Trophoblast cell (in vitro differentiated cells and primary cell): ENCODE measurements at regions not wholly inside any gene's neighbourhood (a gene's known extent, or its start where the extent isn't known, plus 50 kb on each side); places are given as distances from the start of the nearest gene placed in this dataset.

ENCODE experiments used
- DNase-seq, 2 donors: peaks; one replicate each; pipeline ENCODE4 v3.0.0-alpha.2; 2016
- H2AFZ ChIP-seq: 2 replicates; pipeline ENCODE4 v1.6.1; 2013; ENCODE audit warnings: low read length, moderate library complexity, mild to moderate bottlenecking; ENCODE audit not compliant: insufficient read depth, poor library complexity
- H2AK5ac ChIP-seq: 2 replicates; pipeline ENCODE4 v1.6.1; 2013; ENCODE audit warnings: mild to moderate bottlenecking, low read length
- H2BK120ac ChIP-seq: 2 replicates; pipeline ENCODE4 v1.6.1; 2013; ENCODE audit warnings: low read length, mild to moderate bottlenecking, moderate library complexity; ENCODE audit not compliant: insufficient read depth, poor library complexity
- H2BK12ac ChIP-seq: 2 replicates; pipeline ENCODE4 v1.6.1; 2013; ENCODE audit warnings: mild to moderate bottlenecking, low read length, moderate library complexity
- H2BK5ac ChIP-seq: 2 replicates; pipeline ENCODE4 v1.6.1; 2013; ENCODE audit warnings: low read length, low read depth, moderate library complexity, mild to moderate bottlenecking; ENCODE audit not compliant: poor library complexity
- H3K14ac ChIP-seq: 2 replicates; pipeline ENCODE4 v1.6.1; 2013; ENCODE audit warnings: mild to moderate bottlenecking, low read length
- H3K18ac ChIP-seq: 2 replicates; pipeline ENCODE4 v1.6.1; 2013; ENCODE audit warnings: mild to moderate bottlenecking, low read length
- H3K23ac ChIP-seq: 2 replicates; pipeline ENCODE4 v1.6.1; 2013; ENCODE audit warnings: low read length
- H3K27ac ChIP-seq: 2 replicates; pipeline ENCODE4 v1.5.1; 2013; ENCODE audit warnings: low read depth, mild to moderate bottlenecking, inconsistent platforms, low read length, moderate library complexity
- H3K27me3 ChIP-seq: 2 replicates; pipeline ENCODE4 v1.6.1; 2013; ENCODE audit warnings: inconsistent platforms, mild to moderate bottlenecking, low read length, moderate library complexity; ENCODE audit not compliant: insufficient read depth
- H3K36me3 ChIP-seq, 2 experiments: 1 replicate in 1 of 2; 2 replicates in 1 of 2; pipeline ENCODE4 v1.6.1; 2013; ENCODE audit warnings: low read length in 2 of 2, mild to moderate bottlenecking in 2 of 2, moderate library complexity in 1 of 2; ENCODE audit not compliant: insufficient read depth in 2 of 2, control insufficient read depth in 1 of 2
- H3K4ac ChIP-seq: 2 replicates; pipeline ENCODE4 v1.6.1; 2013; ENCODE audit warnings: low read depth, mild to moderate bottlenecking, low read length, moderate library complexity
- H3K4me1 ChIP-seq, 2 experiments: 1 replicate in 1 of 2; 2 replicates in 1 of 2; pipeline ENCODE4 v1.6.1; 2013; ENCODE audit warnings: low read length in 2 of 2, mild to moderate bottlenecking in 2 of 2, moderate library complexity in 1 of 2; ENCODE audit not compliant: insufficient read depth in 2 of 2, control insufficient read depth in 1 of 2
- H3K4me2 ChIP-seq: 2 replicates; pipeline ENCODE4 v1.6.1; 2013; ENCODE audit warnings: inconsistent platforms, mild to moderate bottlenecking, low read length, moderate library complexity
- H3K4me3 ChIP-seq: 2 replicates; pipeline ENCODE4 v1.5.1; 2013; ENCODE audit warnings: mild to moderate bottlenecking, low read depth, low read length, inconsistent platforms
- H3K79me1 ChIP-seq: one replicate; pipeline ENCODE4 v1.6.1; 2013; ENCODE audit warnings: low read length
- H3K79me2 ChIP-seq: 2 replicates; pipeline ENCODE4 v1.6.1; 2013; ENCODE audit warnings: low read length, mild to moderate bottlenecking; ENCODE audit not compliant: control insufficient read depth, insufficient read depth, poor library complexity
- H3K9ac ChIP-seq: 2 replicates; pipeline ENCODE4 v1.6.1; 2013; ENCODE audit warnings: mild to moderate bottlenecking, low read length
- H3K9me3 ChIP-seq: 2 replicates; pipeline ENCODE4 v1.6.1; 2013; ENCODE audit warnings: low read depth, mild to moderate bottlenecking, control low read depth, inconsistent platforms, low read length; ENCODE audit not compliant: insufficient read depth
- H4K12ac ChIP-seq: 2 replicates; pipeline ENCODE4 v1.6.1; 2013; ENCODE audit warnings: low read depth, mild to moderate bottlenecking, low read length, moderate library complexity
- H4K8ac ChIP-seq: 2 replicates; pipeline ENCODE4 v1.6.1; 2013; ENCODE audit warnings: low read depth, mild to moderate bottlenecking, low read length, moderate library complexity
- H4K91ac ChIP-seq: one replicate; pipeline ENCODE4 v1.6.1; 2013; ENCODE audit warnings: low read depth, mild to moderate bottlenecking, low read length, moderate library complexity
- WGBS: extraction: QIAGEN DNeasy Blood & Tissue Kit; methylation state at CpG from one replicate; pipeline ENCODE4 v1.1.7; 2013; ENCODE audit warnings: missing lambda C conversion rate; ENCODE audit not compliant: insufficient read length, insufficient coverage; ENCODE audit errors: extremely low coverage; 5-methylcytosine and 5-hydroxymethylcytosine counted together

- Histone ChIP-seq H3K4me3 (no peak overlapping the region), H3K27me3 (no peaks in the 10 kb centered on the region), H3K18ac (no peak overlapping the region), H3K4ac (no peak overlapping the region), H4K12ac (no peak overlapping the region), H2AFZ (no peak overlapping the region), H3K79me2 (no peaks in the 10 kb centered on the region), H2BK120ac (no peak overlapping the region), H3K14ac (no peak overlapping the region), H3K23ac (no peak overlapping the region), H4K91ac (no peak overlapping the region), H2AK5ac (no peak overlapping the region), H3K9ac (no peak overlapping the region), H3K4me2 (no peak overlapping the region), H3K4me1 (peaks cover 0 to 11% of the 10 kb centered on the region in 2 experiments), H4K8ac (no peak overlapping the region), H2BK12ac (no peak overlapping the region), H3K36me3 (no peaks in the 10 kb centered on the region), H3K9me3 (no peaks in the 10 kb centered on the region), H3K79me1 (peaks cover 5% of the 10 kb centered on the region), H3K27ac (peak overlapping the region; percentile 36), H2BK5ac (no peak overlapping the region)
- peak in 1 of 2 donors; percentile 34 for DNase-seq
Observed at GRCh38 chr12:92076101-92076500, 69.5 kb downstream of the BTG1 start.

DNA sequence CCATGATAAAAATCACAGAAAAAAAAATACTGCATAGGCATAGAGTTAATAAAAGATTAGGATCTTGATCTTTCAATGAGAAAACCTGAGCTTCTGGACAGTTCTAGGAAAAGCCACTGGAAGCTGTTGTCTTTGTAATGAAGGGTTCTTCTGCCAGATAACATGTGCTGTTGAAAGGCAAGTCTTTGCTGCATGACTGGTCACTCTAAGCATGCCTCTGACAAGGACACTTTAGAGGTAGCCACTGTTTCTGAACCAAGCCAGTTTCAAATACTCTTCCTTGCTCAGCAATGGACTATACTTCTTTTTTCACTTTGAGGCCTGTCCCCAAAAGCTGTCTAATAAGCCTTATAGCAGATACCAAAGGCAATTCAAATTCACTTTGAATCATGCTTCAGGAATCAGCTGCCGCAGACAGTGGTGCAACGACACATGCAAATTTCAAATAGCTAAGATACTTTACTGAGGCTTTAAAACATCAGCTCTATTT lies 70.2 kb downstream of the BTG1 start:
- peak overlapping the region; percentile 36 for H3K27ac ChIP-seq
- peaks cover 2% of the 10 kb centered on the region for H3K79me1 ChIP-seq
- H3K18ac ChIP-seq: no peak overlapping the region
- no peaks in the 10 kb centered on the region for H3K36me3 ChIP-seq
- H2AK5ac ChIP-seq: no peak overlapping the region
- no peak overlapping the region for H3K9ac ChIP-seq
- peaks cover 0 to 9% of the 10 kb centered on the region in 2 experiments for H3K4me1 ChIP-seq
- no peak overlapping the region for H3K23ac ChIP-seq
- H2BK120ac ChIP-seq: no peak overlapping the region
- H3K79me2 ChIP-seq: no peaks in the 10 kb centered on the region
- H3K27me3 ChIP-seq: no peaks in the 10 kb centered on the region
- H3K14ac ChIP-seq: no peak overlapping the region
- DNase-seq: peak; percentile 61 to 87
- no CpG with 5 or more reads among the region's 2 CpGs for WGBS
- no peak overlapping the region for H3K4ac ChIP-seq
- no peak overlapping the region for H2AFZ ChIP-seq
- no peak overlapping the region for H3K4me2 ChIP-seq
- no peak overlapping the region for H4K12ac ChIP-seq
- H3K4me3 ChIP-seq: no peak overlapping the region
- no peak overlapping the region for H2BK12ac ChIP-seq
- no peaks in the 10 kb centered on the region for H3K9me3 ChIP-seq
- no peak overlapping the region for H2BK5ac ChIP-seq
- no peak overlapping the region for H4K8ac ChIP-seq
- H4K91ac ChIP-seq: no peak overlapping the region

- no peak overlapping the region for H4K91ac ChIP-seq
- H3K4me1 ChIP-seq: peaks cover 0 to 4% of the 10 kb centered on the region in 2 experiments
- H2BK12ac ChIP-seq: no peak overlapping the region
- H2AFZ ChIP-seq: no peak overlapping the region
- H2AK5ac ChIP-seq: no peak overlapping the region
- H3K4ac ChIP-seq: no peak overlapping the region
- H3K18ac ChIP-seq: no peak overlapping the region
- H3K14ac ChIP-seq: no peak overlapping the region
- H4K12ac ChIP-seq: no peak overlapping the region
- no peak overlapping the region for H3K27ac ChIP-seq
- H3K23ac ChIP-seq: no peak overlapping the region
- H3K27me3 ChIP-seq: no peaks in the 10 kb centered on the region
- H3K4me2 ChIP-seq: no peak overlapping the region
- no peak overlapping the region for H3K4me3 ChIP-seq
- H3K9ac ChIP-seq: no peak overlapping the region
- DNase-seq: no peak
- H3K36me3 ChIP-seq: no peaks in the 10 kb centered on the region
- H3K79me2 ChIP-seq: no peaks in the 10 kb centered on the region
- H2BK120ac ChIP-seq: no peak overlapping the region
- H2BK5ac ChIP-seq: no peak overlapping the region
- peaks cover 2% of the 10 kb centered on the region for H3K79me1 ChIP-seq
- H3K9me3 ChIP-seq: no peaks in the 10 kb centered on the region
- WGBS: no CpG with 5 or more reads among the region's 2 CpGs
- no peak overlapping the region for H4K8ac ChIP-seq
Observed at GRCh38 chr12:92074889-92075288, 70.8 kb downstream of the BTG1 start.

GRCh38 chr12:92073094-92073493 lies 72.6 kb downstream of the BTG1 start:
- DNase-seq: no peak
- Histone ChIP-seq H3K36me3 (no peaks in the 10 kb centered on the region), H3K18ac (no peak overlapping the region), H3K27ac (no peak overlapping the region), H2BK120ac (no peak overlapping the region), H2AK5ac (no peak overlapping the region), H3K9me3 (no peaks in the 10 kb centered on the region), H3K4me1 (peaks cover 0 to under 1% of the 10 kb centered on the region in 2 experiments), H3K23ac (no peak overlapping the region), H3K9ac (no peak overlapping the region), H3K4ac (no peak overlapping the region), H3K4me2 (no peak overlapping the region), H3K79me2 (no peaks in the 10 kb centered on the region), H3K14ac (no peak overlapping the region), H4K91ac (no peak overlapping the region), H2BK5ac (no peak overlapping the region), H4K12ac (no peak overlapping the region), H3K4me3 (no peak overlapping the region), H3K79me1 (no peaks in the 10 kb centered on the region), H2AFZ (no peak overlapping the region), H4K8ac (no peak overlapping the region), H2BK12ac (no peak overlapping the region), H3K27me3 (no peaks in the 10 kb centered on the region)
- WGBS: no CpG with 5 or more reads among the region's 2 CpGs
